ENCODE measurements at regions not wholly inside any gene's neighbourhood (a gene's known extent, or its start where the extent isn't known, plus 50 kb on each side); places are given as distances from the start of the nearest gene placed in this dataset.

DNA sequence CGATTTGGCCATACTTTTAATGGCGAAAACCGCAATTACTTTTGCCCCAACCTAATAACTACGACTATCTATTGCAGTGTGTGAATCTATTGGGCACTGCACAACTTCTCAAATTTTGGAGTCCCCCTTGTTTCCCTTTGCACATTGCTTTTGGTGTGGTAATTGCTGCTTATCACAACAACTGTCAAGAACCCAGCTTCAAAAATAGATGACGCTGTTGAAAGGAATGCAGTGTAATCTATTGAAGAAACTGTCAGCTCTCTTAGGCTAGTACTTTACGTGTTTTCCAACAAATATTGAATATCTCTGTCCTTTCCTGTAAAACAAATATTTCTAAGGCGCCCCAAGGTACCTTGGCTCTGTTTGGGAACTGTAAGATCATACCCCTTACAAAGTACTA lies 222.8 kb upstream of the UBE2E2 start (continued):
- TF ChIP-seq, protein P1, sequence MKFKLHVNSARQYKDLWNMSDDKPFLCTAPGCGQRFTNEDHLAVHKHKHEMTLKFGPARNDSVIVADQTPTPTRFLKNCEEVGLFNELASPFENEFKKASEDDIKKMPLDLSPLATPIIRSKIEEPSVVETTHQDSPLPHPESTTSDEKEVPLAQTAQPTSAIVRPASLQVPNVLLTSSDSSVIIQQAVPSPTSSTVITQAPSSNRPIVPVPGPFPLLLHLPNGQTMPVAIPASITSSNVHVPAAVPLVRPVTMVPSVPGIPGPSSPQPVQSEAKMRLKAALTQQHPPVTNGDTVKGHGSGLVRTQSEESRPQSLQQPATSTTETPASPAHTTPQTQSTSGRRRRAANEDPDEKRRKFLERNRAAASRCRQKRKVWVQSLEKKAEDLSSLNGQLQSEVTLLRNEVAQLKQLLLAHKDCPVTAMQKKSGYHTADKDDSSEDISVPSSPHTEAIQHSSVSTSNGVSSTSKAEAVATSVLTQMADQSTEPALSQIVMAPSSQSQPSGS (CRISPR knock-in tag; IDR thresholded peaks at IDR 0.05; ENCODE audit: borderline replicate concordance, low read depth), result no peak
- TF ChIP-seq OVOL2 (CRISPR knock-in tag; IDR thresholded peaks at IDR 0.05; ENCODE audit: borderline replicate concordance), result no peak
- no peak for TF ChIP-seq FOXJ3 (CRISPR knock-in tag; IDR thresholded peaks at IDR 0.05; ENCODE audit: borderline replicate concordance)
- TF ChIP-seq, protein P2, sequence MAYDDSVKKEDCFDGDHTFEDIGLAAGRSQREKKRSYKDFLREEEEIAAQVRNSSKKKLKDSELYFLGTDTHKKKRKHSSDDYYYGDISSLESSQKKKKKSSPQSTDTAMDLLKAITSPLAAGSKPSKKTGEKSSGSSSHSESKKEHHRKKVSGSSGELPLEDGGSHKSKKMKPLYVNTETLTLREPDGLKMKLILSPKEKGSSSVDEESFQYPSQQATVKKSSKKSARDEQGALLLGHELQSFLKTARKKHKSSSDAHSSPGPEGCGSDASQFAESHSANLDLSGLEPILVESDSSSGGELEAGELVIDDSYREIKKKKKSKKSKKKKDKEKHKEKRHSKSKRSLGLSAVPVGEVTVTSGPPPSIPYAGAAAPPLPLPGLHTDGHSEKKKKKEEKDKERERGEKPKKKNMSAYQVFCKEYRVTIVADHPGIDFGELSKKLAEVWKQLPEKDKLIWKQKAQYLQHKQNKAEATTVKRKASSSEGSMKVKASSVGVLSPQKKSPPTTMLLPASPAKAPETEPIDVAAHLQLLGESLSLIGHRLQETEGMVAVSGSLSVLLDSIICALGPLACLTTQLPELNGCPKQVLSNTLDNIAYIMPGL (CRISPR knock-in tag; IDR thresholded peaks at IDR 0.05), result no peak
- TF ChIP-seq PRRX2 (CRISPR knock-in tag; IDR thresholded peaks at IDR 0.05), result no peak
- TF ChIP-seq, protein P3, sequence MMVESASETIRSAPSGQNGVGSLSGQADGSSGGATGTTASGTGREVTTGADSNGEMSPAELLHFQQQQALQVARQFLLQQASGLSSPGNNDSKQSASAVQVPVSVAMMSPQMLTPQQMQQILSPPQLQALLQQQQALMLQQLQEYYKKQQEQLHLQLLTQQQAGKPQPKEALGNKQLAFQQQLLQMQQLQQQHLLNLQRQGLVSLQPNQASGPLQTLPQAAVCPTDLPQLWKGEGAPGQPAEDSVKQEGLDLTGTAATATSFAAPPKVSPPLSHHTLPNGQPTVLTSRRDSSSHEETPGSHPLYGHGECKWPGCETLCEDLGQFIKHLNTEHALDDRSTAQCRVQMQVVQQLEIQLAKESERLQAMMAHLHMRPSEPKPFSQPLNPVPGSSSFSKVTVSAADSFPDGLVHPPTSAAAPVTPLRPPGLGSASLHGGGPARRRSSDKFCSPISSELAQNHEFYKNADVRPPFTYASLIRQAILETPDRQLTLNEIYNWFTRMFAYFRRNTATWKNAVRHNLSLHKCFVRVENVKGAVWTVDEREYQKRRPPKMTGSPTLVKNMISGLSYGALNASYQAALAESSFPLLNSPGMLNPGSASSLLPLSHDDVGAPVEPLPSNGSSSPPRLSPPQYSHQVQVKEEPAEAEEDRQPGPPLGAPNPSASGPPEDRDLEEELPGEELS (CRISPR knock-in tag; IDR thresholded peaks at IDR 0.05), result no peak
- no peak for TF ChIP-seq GABPB1 (CRISPR knock-in tag; IDR thresholded peaks at IDR 0.05)
- no peak for TF ChIP-seq ZNF416 (CRISPR knock-in tag; IDR thresholded peaks at IDR 0.05)
- TF ChIP-seq CBFB (CRISPR knock-in tag; IDR thresholded peaks at IDR 0.05; ENCODE audit: low read depth), result no peak
- TF ChIP-seq GTF2I (CRISPR knock-in tag; conservative IDR thresholded peaks at IDR 0.05), result no peak
- TF ChIP-seq MXD4 (CRISPR knock-in tag; IDR thresholded peaks at IDR 0.05; ENCODE audit: borderline replicate concordance), result no peak

DNA sequence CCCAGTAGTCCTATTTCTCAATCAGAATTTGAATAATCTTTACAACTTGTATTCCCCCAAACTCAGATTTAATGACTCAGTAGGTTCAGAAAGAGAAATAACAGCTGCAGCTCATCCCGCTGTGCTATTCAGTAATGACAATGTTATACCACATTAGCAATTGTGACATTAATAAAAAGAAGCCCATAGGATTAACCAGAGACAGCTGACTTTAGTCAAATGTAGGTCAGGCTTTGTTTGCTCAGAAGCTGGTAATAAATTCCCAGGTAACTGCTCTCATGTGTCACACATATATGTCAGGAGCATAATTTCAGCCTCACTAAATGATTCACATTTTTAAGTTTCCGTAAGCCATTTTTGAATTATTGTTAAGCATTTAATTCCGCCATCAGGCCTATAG lies 222.0 kb upstream of the UBE2E2 start:
- no peak for ATAC-seq
- CTCF ChIA-PET, result no interaction called here
- no peak overlapping the region for H3K27ac Mint-ChIP-seq

More for the DNA sequence above, 222.0 kb upstream of the UBE2E2 start:
- no peak for DNase-seq (ENCODE audit: low spot score)
- TF ChIP-seq ZNF317 (CRISPR knock-in tag; IDR thresholded peaks at IDR 0.05; ENCODE audit: borderline replicate concordance, low read depth) (no peak), ZNF671 (CRISPR knock-in tag; IDR thresholded peaks at IDR 0.05) (no peak), FOXK1 (CRISPR knock-in tag; IDR thresholded peaks at IDR 0.05) (no peak), ZNF138 (CRISPR knock-in tag; conservative IDR thresholded peaks at IDR 0.05) (no peak)
- TF ChIP-seq, protein P4, sequence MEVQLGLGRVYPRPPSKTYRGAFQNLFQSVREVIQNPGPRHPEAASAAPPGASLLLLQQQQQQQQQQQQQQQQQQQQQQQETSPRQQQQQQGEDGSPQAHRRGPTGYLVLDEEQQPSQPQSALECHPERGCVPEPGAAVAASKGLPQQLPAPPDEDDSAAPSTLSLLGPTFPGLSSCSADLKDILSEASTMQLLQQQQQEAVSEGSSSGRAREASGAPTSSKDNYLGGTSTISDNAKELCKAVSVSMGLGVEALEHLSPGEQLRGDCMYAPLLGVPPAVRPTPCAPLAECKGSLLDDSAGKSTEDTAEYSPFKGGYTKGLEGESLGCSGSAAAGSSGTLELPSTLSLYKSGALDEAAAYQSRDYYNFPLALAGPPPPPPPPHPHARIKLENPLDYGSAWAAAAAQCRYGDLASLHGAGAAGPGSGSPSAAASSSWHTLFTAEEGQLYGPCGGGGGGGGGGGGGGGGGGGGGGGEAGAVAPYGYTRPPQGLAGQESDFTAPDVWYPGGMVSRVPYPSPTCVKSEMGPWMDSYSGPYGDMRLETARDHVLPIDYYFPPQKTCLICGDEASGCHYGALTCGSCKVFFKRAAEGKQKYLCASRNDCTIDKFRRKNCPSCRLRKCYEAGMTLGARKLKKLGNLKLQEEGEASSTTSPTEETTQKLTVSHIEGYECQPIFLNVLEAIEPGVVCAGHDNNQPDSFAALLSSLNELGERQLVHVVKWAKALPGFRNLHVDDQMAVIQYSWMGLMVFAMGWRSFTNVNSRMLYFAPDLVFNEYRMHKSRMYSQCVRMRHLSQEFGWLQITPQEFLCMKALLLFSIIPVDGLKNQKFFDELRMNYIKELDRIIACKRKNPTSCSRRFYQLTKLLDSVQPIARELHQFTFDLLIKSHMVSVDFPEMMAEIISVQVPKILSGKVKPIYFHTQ (CRISPR knock-in tag; IDR thresholded peaks at IDR 0.05), result no peak
- TF ChIP-seq, protein P5, sequence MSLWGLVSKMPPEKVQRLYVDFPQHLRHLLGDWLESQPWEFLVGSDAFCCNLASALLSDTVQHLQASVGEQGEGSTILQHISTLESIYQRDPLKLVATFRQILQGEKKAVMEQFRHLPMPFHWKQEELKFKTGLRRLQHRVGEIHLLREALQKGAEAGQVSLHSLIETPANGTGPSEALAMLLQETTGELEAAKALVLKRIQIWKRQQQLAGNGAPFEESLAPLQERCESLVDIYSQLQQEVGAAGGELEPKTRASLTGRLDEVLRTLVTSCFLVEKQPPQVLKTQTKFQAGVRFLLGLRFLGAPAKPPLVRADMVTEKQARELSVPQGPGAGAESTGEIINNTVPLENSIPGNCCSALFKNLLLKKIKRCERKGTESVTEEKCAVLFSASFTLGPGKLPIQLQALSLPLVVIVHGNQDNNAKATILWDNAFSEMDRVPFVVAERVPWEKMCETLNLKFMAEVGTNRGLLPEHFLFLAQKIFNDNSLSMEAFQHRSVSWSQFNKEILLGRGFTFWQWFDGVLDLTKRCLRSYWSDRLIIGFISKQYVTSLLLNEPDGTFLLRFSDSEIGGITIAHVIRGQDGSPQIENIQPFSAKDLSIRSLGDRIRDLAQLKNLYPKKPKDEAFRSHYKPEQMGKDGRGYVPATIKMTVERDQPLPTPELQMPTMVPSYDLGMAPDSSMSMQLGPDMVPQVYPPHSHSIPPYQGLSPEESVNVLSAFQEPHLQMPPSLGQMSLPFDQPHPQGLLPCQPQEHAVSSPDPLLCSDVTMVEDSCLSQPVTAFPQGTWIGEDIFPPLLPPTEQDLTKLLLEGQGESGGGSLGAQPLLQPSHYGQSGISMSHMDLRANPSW (CRISPR knock-in tag; conservative IDR thresholded peaks at IDR 0.05; ENCODE audit: low read depth), result no peak
- POLR2A ChIA-PET, result no interaction called here
- H3K4me3 Mint-ChIP-seq, result no peak overlapping the region
- no peaks in the 10 kb centered on the region for H3K27me3 Mint-ChIP-seq (ENCODE audit: low read depth)
- peaks cover 17% of the 10 kb centered on the region for H3K4me1 Mint-ChIP-seq
- peaks cover 4% of the 10 kb centered on the region for H3K9me3 Mint-ChIP-seq
- no peaks in the 10 kb centered on the region for H3K36me3 Mint-ChIP-seq

Data from WTC11 (cell line).